ENCODE measurements at regions not wholly inside any gene's neighbourhood (a gene's known extent, or its start where the extent isn't known, plus 50 kb on each side); places are given as distances from the start of the nearest gene placed in this dataset.

- DNase-seq (ENCODE audit: low spot score): no peak
Measured at GRCh38 chr2:164178835-164179465, 442.3 kb downstream of the GRB14 start.

- no peak for DNase-seq (ENCODE audit: low spot score)
Measured at GRCh38 chr2:164164602-164165001, 428.8 kb upstream of the FIGN start.

- no peak for DNase-seq (ENCODE audit: low spot score)
Measured at GRCh38 chr2:164155558-164155957, 419.8 kb upstream of the FIGN start.

- DNase-seq (ENCODE audit: low spot score): no peak
Measured at GRCh38 chr2:164151522-164151921, 415.7 kb upstream of the FIGN start.

- DNase-seq (ENCODE audit: low spot score): no peak
Measured at GRCh38 chr2:164150604-164151003, 414.8 kb upstream of the FIGN start.

- DNase-seq (ENCODE audit: low spot score): no peak
Measured at GRCh38 chr2:164146441-164146840, 410.6 kb upstream of the FIGN start.

GRCh38 chr2:164145093-164145987 is 409.5 kb upstream of the FIGN start:
- DNase-seq (ENCODE audit: low spot score): no peak

- no peak for DNase-seq (ENCODE audit: low spot score)
Measured at GRCh38 chr2:164143183-164143930, 407.5 kb upstream of the FIGN start.

- DNase-seq (ENCODE audit: low spot score): no peak
Measured at GRCh38 chr2:164142755-164143154, 406.9 kb upstream of the FIGN start.

GRCh38 chr2:164141271-164141670 is 405.5 kb upstream of the FIGN start:
- DNase-seq (ENCODE audit: low spot score): no peak

- no peak for DNase-seq (ENCODE audit: low spot score)
Measured at GRCh38 chr2:164138750-164139149, 402.9 kb upstream of the FIGN start.

- peak; percentile 9 for DNase-seq (ENCODE audit: low spot score)
Measured at GRCh38 chr2:164134336-164134735, 398.5 kb upstream of the FIGN start.

GRCh38 chr2:164127971-164128527 is 392.2 kb upstream of the FIGN start:
- DNase-seq (ENCODE audit: low spot score): no peak

- no peak for DNase-seq (ENCODE audit: low spot score)
Measured at GRCh38 chr2:164126960-164127660, 391.3 kb upstream of the FIGN start.

GRCh38 chr2:164115806-164116205 is 380.0 kb upstream of the FIGN start:
- no peak for DNase-seq (ENCODE audit: low spot score)

- DNase-seq (ENCODE audit: low spot score): no peak
Measured at GRCh38 chr2:164114937-164115336, 379.1 kb upstream of the FIGN start.

GRCh38 chr2:164112105-164112504 is 376.3 kb upstream of the FIGN start:
- DNase-seq (ENCODE audit: low spot score): no peak

GRCh38 chr2:164110515-164110914 is 374.7 kb upstream of the FIGN start:
- no peak for DNase-seq (ENCODE audit: low spot score)

GRCh38 chr2:164109006-164109405 is 373.2 kb upstream of the FIGN start:
- no peak for DNase-seq (ENCODE audit: low spot score)

- DNase-seq (ENCODE audit: low spot score): no peak
Measured at GRCh38 chr2:164103271-164103670, 367.5 kb upstream of the FIGN start.

GRCh38 chr2:164102366-164102765 is 366.6 kb upstream of the FIGN start:
- no peak for DNase-seq (ENCODE audit: low spot score)

GRCh38 chr2:164091673-164092072 is 355.9 kb upstream of the FIGN start:
- DNase-seq (ENCODE audit: low spot score): no peak

All from putamen (tissue), 1 donor.